Mucosa of descending colon (tissue), 3 donors: ENCODE measurements at regions not wholly inside any gene's neighbourhood (a gene's known extent, or its start where the extent isn't known, plus 50 kb on each side); places are given as distances from the start of the nearest gene placed in this dataset.

Experiments
- ATAC-seq: fragments of 200-7000 bp; cut with Tn5 transposase; one replicate; pipeline ENCODE4 v1.9.1; 2020; ENCODE audit warnings: mild to moderate bottlenecking, moderate library complexity
- DNase-seq, 3 donors: peaks; one replicate each; pipeline ENCODE4 v3.0.0-alpha.2; 2020
- H3K36me3 ChIP-seq: fragments of 200-600 bp; one replicate; pipeline ENCODE4 v1.8.0; 2021; ENCODE audit warnings: low read depth, mild to moderate bottlenecking
- H3K4me1 ChIP-seq: fragments of 200-600 bp; one replicate; pipeline ENCODE4 v1.8.0; 2021; ENCODE audit warnings: low read depth, mild to moderate bottlenecking
- H3K4me3 ChIP-seq: fragments of 200-600 bp; one replicate; pipeline ENCODE4 v1.8.0; 2021; ENCODE audit warnings: mild to moderate bottlenecking
- H3K9me3 ChIP-seq: fragments of 200-600 bp; one replicate; pipeline ENCODE4 v1.8.0; 2021; ENCODE audit warnings: mild to moderate bottlenecking
- intact Hi-C, 2 donors: fragments of 100-400 bp; cut with DNase I in 1 of 2; cut with micrococcal nuclease in 1 of 2; formaldehyde crosslinking; loops; one replicate each; pipeline versions ENCODE4 v1.11.0 to v1.11.1; 2022; cut with DNase I, micrococcal nuclease
- TF ChIP-seq, protein P1 (sequence below): fragments of 200-600 bp; IDR thresholded peaks from one replicate; pipeline ENCODE4 v1.8.0; 2022; ENCODE audit warnings: antibody characterized with exemption, mild to moderate bottlenecking
- donor health status: DM: no; HTN: no; CAD: no; lungs with moderate emphysema.
- donor health status: DM: no; HTN: no; CAD: no.
- donor health status: DM: no; HTN: yes; CAD: no.

DNA sequence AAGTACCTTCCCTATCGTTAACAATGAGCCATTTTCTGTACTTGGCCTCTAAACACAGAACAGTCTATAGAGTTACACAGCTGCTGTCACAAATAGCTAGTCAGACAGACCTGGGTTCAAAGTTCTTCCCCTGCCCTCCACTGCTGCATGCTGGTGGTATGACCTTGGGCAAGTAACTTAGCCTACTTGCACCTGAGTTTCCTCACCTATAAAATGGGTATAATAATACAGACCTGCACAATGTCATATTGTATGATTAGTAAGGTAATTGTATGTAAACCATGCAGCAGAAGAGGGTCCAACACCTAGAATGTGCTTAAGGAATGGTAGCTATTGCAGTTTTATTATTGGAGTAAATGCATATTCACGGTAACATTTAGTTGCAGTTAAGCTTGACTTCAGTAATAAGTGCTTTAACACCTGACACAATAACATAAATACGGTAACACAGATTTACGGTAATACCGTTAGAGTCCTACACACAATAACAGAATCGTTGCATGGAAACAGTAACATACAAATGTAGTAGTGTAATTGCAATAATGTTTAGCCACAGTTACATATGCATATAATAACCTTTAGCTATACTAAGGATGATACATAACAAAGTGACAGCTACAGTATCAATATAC, 193.3 kb upstream of the CSF3R start:
- H3K9me3 ChIP-seq: no peaks in the 10 kb centered on the region
- intact Hi-C loops: no loop called here
- TF ChIP-seq, protein P1, sequence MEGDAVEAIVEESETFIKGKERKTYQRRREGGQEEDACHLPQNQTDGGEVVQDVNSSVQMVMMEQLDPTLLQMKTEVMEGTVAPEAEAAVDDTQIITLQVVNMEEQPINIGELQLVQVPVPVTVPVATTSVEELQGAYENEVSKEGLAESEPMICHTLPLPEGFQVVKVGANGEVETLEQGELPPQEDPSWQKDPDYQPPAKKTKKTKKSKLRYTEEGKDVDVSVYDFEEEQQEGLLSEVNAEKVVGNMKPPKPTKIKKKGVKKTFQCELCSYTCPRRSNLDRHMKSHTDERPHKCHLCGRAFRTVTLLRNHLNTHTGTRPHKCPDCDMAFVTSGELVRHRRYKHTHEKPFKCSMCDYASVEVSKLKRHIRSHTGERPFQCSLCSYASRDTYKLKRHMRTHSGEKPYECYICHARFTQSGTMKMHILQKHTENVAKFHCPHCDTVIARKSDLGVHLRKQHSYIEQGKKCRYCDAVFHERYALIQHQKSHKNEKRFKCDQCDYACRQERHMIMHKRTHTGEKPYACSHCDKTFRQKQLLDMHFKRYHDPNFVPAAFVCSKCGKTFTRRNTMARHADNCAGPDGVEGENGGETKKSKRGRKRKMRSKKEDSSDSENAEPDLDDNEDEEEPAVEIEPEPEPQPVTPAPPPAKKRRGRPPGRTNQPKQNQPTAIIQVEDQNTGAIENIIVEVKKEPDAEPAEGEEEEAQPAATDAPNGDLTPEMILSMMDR: no peak
- DNase-seq: no peak
- no peaks in the 10 kb centered on the region for H3K36me3 ChIP-seq
- H3K4me1 ChIP-seq: no peaks in the 10 kb centered on the region
- ATAC-seq: no peak
- no peak overlapping the region for H3K4me3 ChIP-seq

DNA sequence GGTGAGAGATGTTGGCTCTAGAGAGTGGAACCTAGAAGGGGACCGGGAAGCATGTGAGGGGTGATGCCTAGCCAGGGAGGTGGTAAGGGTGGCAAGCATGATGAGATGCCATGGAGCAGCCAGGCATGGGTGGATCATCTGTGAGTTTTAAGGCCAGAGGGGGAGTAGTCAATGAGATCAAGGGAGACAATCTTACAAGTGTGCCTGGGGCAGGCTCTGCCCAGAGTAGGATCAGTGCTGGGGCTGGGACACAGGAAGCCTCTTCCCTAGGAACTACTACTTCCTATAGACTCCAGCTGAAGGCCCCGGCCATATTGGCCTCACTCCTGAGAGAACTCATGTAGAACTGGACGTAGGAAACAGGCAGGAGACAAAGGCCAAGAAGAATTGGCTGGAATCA, 192.4 kb upstream of the CSF3R start:
- H3K4me3 ChIP-seq: no peak overlapping the region
- H3K36me3 ChIP-seq: no peaks in the 10 kb centered on the region
- intact Hi-C loops: no loop called here
- no peaks in the 10 kb centered on the region for H3K9me3 ChIP-seq
- no peaks in the 10 kb centered on the region for H3K4me1 ChIP-seq
- DNase-seq (no peak), ATAC-seq (no peak)
- TF ChIP-seq, protein P1: no peak

DNA sequence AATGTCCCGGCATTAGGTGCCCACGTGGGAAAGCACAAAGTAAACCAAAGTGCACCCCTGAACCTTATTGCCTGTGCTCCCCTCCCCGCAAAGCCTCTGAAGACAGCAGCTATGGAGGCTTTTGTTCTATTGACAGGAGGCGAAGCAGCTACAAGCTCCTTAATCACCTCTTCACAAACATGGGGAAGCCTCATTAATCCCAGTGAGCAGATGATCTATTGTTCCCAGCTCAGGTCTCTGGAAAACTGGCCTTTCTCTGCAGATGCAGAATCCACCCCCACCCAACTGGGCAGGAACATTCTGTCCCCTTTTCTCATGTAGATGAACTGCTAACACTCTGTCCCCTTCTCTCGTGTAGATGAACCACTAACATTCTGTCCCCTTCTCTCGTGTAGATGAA, 190.5 kb upstream of the CSF3R start:
- Histone ChIP-seq H3K36me3 (no peaks in the 10 kb centered on the region), H3K9me3 (no peaks in the 10 kb centered on the region), H3K4me1 (no peaks in the 10 kb centered on the region), H3K4me3 (no peak overlapping the region)
- no peak for ATAC-seq
- intact Hi-C loops: no loop called here
- TF ChIP-seq, protein P1: no peak
- no peak for DNase-seq

DNA sequence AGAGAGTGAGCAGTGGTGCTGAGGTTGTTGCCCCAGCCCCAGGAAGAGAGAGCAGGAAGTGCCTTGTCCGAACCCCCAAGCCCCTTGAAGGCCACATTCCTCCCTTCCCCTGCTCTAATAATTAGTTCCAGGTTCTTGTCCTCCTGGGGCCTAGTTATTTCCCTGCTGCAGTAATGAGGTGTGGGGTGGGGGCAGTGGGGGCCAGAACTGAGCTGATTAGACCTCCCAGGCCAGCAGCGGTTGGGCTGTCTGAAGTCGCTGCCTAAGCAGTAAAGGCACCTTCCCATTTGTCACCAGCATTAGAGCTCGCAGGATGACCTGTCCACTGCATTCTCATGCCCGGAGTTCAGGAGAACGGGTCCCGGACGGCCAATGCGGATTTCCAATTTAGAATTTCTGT, 186.5 kb upstream of the CSF3R start:
- no peak for DNase-seq
- TF ChIP-seq, protein P1: no peak
- Histone ChIP-seq H3K4me1 (no peaks in the 10 kb centered on the region), H3K9me3 (no peaks in the 10 kb centered on the region), H3K36me3 (no peaks in the 10 kb centered on the region), H3K4me3 (no peak overlapping the region)
- intact Hi-C loops: no loop called here
- no peak for ATAC-seq

DNA sequence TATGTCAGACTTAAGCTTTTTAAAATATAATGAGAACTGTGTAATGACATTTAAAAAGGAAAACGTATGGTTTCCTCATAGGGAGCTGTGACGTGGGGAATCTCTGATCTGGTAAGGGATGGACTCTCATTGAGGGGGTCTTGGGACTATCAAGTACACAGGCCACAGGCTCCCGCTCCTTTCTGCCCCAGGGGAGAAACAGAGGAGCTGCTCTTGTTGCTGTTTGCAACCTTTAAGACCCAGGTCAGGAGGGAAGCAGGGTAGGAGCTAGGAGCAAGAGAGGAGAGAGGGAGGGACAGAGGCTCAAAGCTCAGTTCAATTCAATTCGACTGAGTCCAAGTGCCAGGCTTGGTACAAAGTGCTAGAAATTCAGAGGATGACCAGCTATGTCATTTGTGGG, 185.1 kb upstream of the CSF3R start:
- Histone ChIP-seq H3K4me1 (no peaks in the 10 kb centered on the region), H3K4me3 (no peak overlapping the region), H3K9me3 (no peaks in the 10 kb centered on the region), H3K36me3 (no peaks in the 10 kb centered on the region)
- ATAC-seq (no peak), DNase-seq (no peak)
- intact Hi-C loops: no loop called here
- TF ChIP-seq, protein P1: no peak

DNA sequence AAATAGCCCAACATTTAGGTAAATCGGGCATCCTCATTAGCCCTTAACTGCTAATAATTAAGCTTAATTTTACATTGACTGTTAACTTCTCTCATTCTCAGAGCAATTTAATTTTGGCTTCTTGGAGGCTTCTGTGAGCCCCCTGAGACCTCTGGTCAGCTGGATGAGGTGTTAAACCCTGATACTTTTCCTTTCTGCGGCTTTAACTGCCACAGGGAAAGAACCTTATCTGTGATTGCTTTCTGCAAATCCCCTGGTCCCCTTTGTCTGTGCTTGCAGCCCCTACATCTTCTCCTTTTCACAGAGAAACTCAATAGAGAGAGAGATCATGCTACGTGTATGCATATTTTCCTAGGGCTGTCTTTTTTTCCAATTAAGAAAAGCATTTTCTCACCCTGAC, 184.5 kb upstream of the CSF3R start:
- no peaks in the 10 kb centered on the region for H3K4me1 ChIP-seq
- DNase-seq (no peak), ATAC-seq (no peak)
- no peaks in the 10 kb centered on the region for H3K36me3 ChIP-seq
- TF ChIP-seq, protein P1: no peak
- H3K4me3 ChIP-seq: no peak overlapping the region
- H3K9me3 ChIP-seq: no peaks in the 10 kb centered on the region
- intact Hi-C loops: no loop called here
